Esophagus muscularis mucosa (tissue), 4 donors: ENCODE measurements at regions not wholly inside any gene's neighbourhood (a gene's known extent, or its start where the extent isn't known, plus 50 kb on each side); places are given as distances from the start of the nearest gene placed in this dataset.

Experiments
- DNase-seq: peaks from one replicate; pipeline ENCODE4 v3.0.0-alpha.2; 2017; ENCODE audit errors: extremely low spot score
- H3K27ac ChIP-seq, 4 donors: fragments of 200-600 bp; sonication (generic); replicated peaks in 1 of 4; 1 replicate in 3 of 4; 2 replicates in 1 of 4; pipeline ENCODE4 v1.5.1; 2016 to 2019; ENCODE audit warnings: mild to moderate bottlenecking in 1 of 4
- H3K27me3 ChIP-seq, 4 donors: fragments of 200-600 bp; sonication (generic); one replicate each; pipeline versions ENCODE4 v1.5.1 to v1.6.0; 2016 to 2019
- H3K36me3 ChIP-seq, 4 donors: fragments of 200-600 bp; sonication (generic); one replicate each; pipeline ENCODE4 v1.5.1; 2016 to 2019
- H3K4me1 ChIP-seq, 4 donors: fragments of 200-600 bp; sonication (generic); one replicate each; pipeline ENCODE4 v1.5.1; 2016 to 2019
- H3K4me3 ChIP-seq, 4 donors: fragments of 200-600 bp; sonication (generic); 1 replicate in 2 of 4; 2 replicates in 2 of 4; pipeline ENCODE4 v1.5.1; 2016 to 2019; ENCODE audit warnings: mild to moderate bottlenecking in 4 of 4, moderate library complexity in 1 of 4
- H3K9me3 ChIP-seq, 4 donors: fragments of 200-600 bp; sonication (generic); 1 replicate in 3 of 4; 2 replicates in 1 of 4; pipeline ENCODE4 v1.5.1; 2016 to 2019
- CTCF ChIP-seq, 3 experiments: fragments of 200-600 bp in 2 of 3; fragments of 450-650 bp in 1 of 3; sonication (generic) in 2 of 3; IDR thresholded peaks; one replicate each; pipeline ENCODE4 v1.5.1; 2017 to 2019; ENCODE audit warnings: antibody characterized with exemption in 3 of 3, mild to moderate bottlenecking in 2 of 3, moderate library complexity in 1 of 3
- EP300 ChIP-seq: sonication (generic); formaldehyde crosslinking; IDR thresholded peaks from one replicate; pipeline ENCODE4 v1.6.1; 2017; ENCODE audit warnings: antibody characterized with exemption
- POLR2A ChIP-seq: fragments of 450-650 bp; IDR thresholded peaks from one replicate; pipeline ENCODE4 v1.6.1; 2017; ENCODE audit warnings: antibody characterized with exemption, moderate library complexity, mild to moderate bottlenecking, low read depth
- POLR2AphosphoS5 ChIP-seq, 2 donors: sonication (generic); formaldehyde crosslinking; IDR thresholded peaks; one replicate each; pipeline ENCODE4 v1.6.1; 2017; ENCODE audit warnings: antibody characterized with exemption in 2 of 2
- WGBS: methylation state at CpG from one replicate; pipeline ENCODE4 v1.1.5; 2018; 5-methylcytosine and 5-hydroxymethylcytosine counted together
- intact Hi-C: fragments of 100-400 bp; cut with DNase I; formaldehyde crosslinking; loops from one replicate; pipeline ENCODE4 v1.15.1; 2023

GRCh38 chr20:39278230-39278788 is 316.2 kb downstream of the DHX35 start:
- TF ChIP-seq POLR2AphosphoS5 (IDR thresholded peaks at IDR 0.05) (no peak), EP300 (no peak), CTCF (IDR thresholded peaks at IDR 0.05) (no peak), POLR2A (no peak)
- intact Hi-C loops, result no loop called here

GRCh38 chr20:39277185-39277584 is 315.0 kb downstream of the DHX35 start:
- WGBS, result 50% methylated on average over 7 of the region's 7 CpGs
- no peak for DNase-seq
- TF ChIP-seq CTCF (IDR thresholded peaks at IDR 0.05) (no peak), POLR2A (no peak), POLR2AphosphoS5 (IDR thresholded peaks at IDR 0.05) (no peak), EP300 (no peak)
- intact Hi-C loops, result no loop called here
- no peak overlapping the region for H3K27ac ChIP-seq
- no peaks in the 10 kb centered on the region for H3K36me3 ChIP-seq
- peaks cover 0 to 10% (median 3%) of the 10 kb centered on the region in 4 donors for H3K9me3 ChIP-seq
- H3K4me1 ChIP-seq, result no peaks in the 10 kb centered on the region
- no peaks in the 10 kb centered on the region for H3K27me3 ChIP-seq
- H3K4me3 ChIP-seq, result no peak overlapping the region

More at GRCh38 chr20:39278230-39278788, 316.2 kb downstream of the DHX35 start:
- Histone ChIP-seq H3K27ac (no peak overlapping the region), H3K9me3 (peaks cover 0 to 10% (median 3%) of the 10 kb centered on the region in 4 donors), H3K4me1 (no peaks in the 10 kb centered on the region), H3K36me3 (no peaks in the 10 kb centered on the region), H3K27me3 (no peaks in the 10 kb centered on the region), H3K4me3 (no peak overlapping the region)
- 71% methylated on average over 5 of the region's 5 CpGs for WGBS
- DNase-seq, result no peak

GRCh38 chr20:39270837-39271604 is 308.9 kb downstream of the DHX35 start:
- intact Hi-C loops, result loop anchor here (5.0 kb wide), 1 partner anchor 1421 kb away; no protein-coding TSS in a partner anchor

GRCh38 chr20:39269493-39270217 is 307.5 kb downstream of the DHX35 start:
- H3K27me3 ChIP-seq, result no peaks in the 10 kb centered on the region
- no peaks in the 10 kb centered on the region for H3K9me3 ChIP-seq
- peaks cover 0 to 18% (median 12%) of the 10 kb centered on the region in 4 donors for H3K4me1 ChIP-seq
- no peak for TF ChIP-seq POLR2AphosphoS5 (IDR thresholded peaks at IDR 0.05)
- no peak for TF ChIP-seq POLR2A
- no peak for TF ChIP-seq CTCF (IDR thresholded peaks at IDR 0.05)
- no peak for TF ChIP-seq EP300
- H3K27ac ChIP-seq, result no peak overlapping the region
- WGBS, result 56% methylated on average over 1 of the region's 1 CpG
- no peaks in the 10 kb centered on the region for H3K36me3 ChIP-seq
- intact Hi-C loops, result loop anchor here (5.0 to 10.0 kb wide), 3 partner anchors 605 to 1693 kb away; no protein-coding TSS in a partner anchor
- no peak overlapping the region for H3K4me3 ChIP-seq
- no peak for DNase-seq

More at GRCh38 chr20:39270837-39271604, 308.9 kb downstream of the DHX35 start:
- 65% methylated on average over 8 of the region's 10 CpGs for WGBS
- H3K27ac ChIP-seq, result no peak overlapping the region
- H3K36me3 ChIP-seq, result no peaks in the 10 kb centered on the region
- TF ChIP-seq CTCF (IDR thresholded peaks at IDR 0.05), result no peak
- TF ChIP-seq EP300, result no peak
- no peak for TF ChIP-seq POLR2AphosphoS5 (IDR thresholded peaks at IDR 0.05)
- TF ChIP-seq POLR2A, result no peak
- no peaks in the 10 kb centered on the region for H3K27me3 ChIP-seq
- no peak for DNase-seq
- peaks cover 0 to 4% (median 0%) of the 10 kb centered on the region in 4 donors for H3K9me3 ChIP-seq
- no peak overlapping the region for H3K4me3 ChIP-seq
- H3K4me1 ChIP-seq, result peaks cover 0 to 18% (median 11%) of the 10 kb centered on the region in 4 donors
